ENCODE measurements at regions not wholly inside any gene's neighbourhood (a gene's known extent, or its start where the extent isn't known, plus 50 kb on each side); places are given as distances from the start of the nearest gene placed in this dataset.

DNA sequence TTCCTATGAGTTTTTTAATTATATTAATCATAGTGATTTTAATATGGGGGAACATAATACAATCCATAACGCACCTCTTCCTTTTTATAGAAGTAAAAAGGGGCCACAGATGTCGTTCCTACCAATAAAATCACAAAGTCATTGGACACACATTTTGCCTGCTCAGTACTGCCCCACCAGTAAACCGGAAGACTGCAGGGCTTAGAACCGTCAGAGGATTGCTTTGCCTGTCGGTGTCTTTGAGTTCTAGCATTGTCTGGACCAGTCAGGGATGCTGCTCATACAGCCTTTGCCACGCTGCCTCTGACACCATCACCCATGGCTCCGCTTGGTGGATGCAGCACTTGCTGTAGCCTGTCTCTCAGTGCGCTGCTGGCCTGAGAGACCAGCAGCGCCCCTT, 853.6 kb downstream of the C6orf118 start:
- FAIRE-seq (no peak), DNase-seq (ENCODE audit: insufficient read length, low spot score) (no peak)
- TF ChIP-seq, protein P1, sequence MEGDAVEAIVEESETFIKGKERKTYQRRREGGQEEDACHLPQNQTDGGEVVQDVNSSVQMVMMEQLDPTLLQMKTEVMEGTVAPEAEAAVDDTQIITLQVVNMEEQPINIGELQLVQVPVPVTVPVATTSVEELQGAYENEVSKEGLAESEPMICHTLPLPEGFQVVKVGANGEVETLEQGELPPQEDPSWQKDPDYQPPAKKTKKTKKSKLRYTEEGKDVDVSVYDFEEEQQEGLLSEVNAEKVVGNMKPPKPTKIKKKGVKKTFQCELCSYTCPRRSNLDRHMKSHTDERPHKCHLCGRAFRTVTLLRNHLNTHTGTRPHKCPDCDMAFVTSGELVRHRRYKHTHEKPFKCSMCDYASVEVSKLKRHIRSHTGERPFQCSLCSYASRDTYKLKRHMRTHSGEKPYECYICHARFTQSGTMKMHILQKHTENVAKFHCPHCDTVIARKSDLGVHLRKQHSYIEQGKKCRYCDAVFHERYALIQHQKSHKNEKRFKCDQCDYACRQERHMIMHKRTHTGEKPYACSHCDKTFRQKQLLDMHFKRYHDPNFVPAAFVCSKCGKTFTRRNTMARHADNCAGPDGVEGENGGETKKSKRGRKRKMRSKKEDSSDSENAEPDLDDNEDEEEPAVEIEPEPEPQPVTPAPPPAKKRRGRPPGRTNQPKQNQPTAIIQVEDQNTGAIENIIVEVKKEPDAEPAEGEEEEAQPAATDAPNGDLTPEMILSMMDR (IDR thresholded peaks at IDR 0.05; ENCODE audit: insufficient read depth, missing control alignments), result no peak

DNA sequence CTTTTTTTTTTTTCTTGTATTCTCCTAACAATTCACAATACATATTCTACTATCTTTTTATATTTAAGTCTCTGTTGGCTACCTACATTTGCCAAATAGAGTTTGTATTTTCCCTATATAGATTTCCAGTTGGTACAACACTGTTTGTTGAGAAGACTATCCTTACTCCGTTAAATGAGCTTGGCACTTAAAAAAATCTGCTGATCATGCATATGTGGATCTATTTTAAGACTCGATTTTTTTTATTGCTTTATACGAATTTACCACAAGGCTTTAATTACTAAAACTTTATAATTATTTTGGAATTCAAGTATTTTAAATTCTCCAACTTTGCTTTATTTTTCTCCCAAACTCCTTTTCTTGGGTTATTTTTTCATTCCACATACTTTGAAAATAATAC, 855.6 kb downstream of the C6orf118 start:
- FAIRE-seq (no peak), DNase-seq (ENCODE audit: insufficient read length, low spot score) (no peak)
- TF ChIP-seq, protein P1 (IDR thresholded peaks at IDR 0.05; ENCODE audit: insufficient read depth, missing control alignments), result no peak

DNA sequence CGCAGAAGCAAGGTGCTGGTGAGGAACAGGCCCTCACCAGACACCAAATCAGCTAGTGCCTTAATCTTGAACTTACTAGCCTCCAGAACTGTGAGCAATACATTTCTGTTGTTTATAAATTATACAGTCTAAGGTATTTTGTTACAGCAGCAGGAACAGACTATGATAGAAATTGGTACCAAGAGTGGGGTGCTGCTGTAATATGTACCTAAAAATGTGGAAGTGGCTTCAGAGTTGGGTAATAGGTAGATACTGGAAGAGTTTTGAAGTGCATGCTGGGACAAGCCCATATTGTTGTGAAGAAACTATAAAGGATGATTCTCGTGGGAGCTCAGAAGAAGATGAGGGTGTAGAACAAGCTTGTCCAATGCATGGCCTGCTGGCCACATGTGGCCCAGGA, 866.8 kb downstream of the C6orf118 start:
- TF ChIP-seq, protein P1 (IDR thresholded peaks at IDR 0.05; ENCODE audit: insufficient read depth, missing control alignments), result no peak
- DNase-seq (ENCODE audit: insufficient read length, low spot score) (no peak), FAIRE-seq (no peak)

DNA sequence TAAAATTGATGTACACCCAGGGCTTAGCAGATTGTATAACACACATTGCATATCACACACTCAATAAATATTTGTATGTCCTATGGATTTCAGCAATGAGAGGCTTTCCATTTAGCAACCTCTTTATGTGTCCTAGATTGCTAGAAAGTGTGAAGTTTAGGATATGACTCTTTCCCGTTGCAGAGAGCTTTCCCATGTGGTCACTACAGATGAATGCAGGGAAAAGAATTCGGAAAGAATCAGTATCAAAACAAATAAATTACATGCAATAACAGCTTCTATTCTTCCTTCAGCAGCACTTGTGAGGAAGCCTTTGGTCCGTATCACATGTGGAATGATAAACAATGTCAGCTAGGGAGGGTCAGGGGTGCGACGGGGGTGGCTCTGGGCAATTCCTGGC, 870.1 kb downstream of the C6orf118 start:
- no peak for FAIRE-seq
- DNase-seq (ENCODE audit: insufficient read length, low spot score), result no peak
- TF ChIP-seq, protein P1 (IDR thresholded peaks at IDR 0.05; ENCODE audit: insufficient read depth, missing control alignments), result no peak

DNA sequence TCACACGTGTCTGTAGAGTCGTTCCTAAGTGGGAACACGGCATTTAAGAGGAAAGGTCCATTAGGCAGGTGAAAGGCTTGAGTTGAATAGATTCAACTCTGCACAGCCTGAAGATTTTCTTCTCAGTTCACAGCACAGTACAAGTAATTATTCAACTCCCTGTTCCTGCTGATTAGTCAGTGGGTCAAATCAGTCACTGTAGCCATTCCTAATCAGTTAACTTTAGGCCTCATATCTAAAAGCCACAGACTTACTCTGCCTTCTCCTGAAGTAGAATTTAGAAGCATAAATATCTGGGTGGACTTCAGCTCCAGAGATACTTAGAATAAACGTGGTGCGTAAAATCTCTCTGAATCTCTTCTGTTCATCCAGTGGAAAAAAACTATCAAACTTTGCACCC, 872.4 kb downstream of the C6orf118 start:
- TF ChIP-seq, protein P1 (IDR thresholded peaks at IDR 0.05; ENCODE audit: insufficient read depth, missing control alignments), result no peak
- DNase-seq (ENCODE audit: insufficient read length, low spot score) (no peak), FAIRE-seq (no peak)

DNA sequence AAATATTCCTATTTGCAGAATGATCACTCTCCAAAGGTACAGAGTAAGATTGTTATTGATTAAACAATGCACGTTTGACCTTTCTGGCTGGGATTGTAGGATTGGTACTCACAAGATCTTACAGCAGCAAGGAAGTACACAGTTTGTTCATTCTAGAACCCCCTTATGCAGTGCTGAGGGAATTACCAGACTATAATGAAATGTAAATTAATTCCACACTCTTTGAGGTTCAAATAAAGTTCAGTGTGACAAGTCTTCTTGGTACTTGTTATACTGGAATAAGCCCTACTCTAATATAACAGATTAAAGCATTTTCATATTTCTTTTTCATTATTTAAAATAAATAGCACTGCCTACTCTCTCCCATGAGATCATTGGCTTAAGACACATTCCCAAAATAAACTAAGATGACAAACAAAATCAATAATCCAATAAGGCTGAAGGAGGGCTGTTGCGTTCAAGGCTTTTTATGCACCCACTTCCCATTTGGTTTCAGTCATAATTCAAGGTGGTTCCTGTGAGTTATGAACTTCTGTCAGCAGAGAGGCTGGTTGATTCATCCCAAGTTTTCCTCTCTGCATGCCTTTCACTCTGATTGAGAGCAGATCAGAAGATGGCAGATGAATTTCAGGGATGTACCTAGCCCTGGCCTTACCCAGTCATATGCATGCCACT, 881.5 kb downstream of the C6orf118 start:
- FAIRE-seq (no peak), DNase-seq (ENCODE audit: insufficient read length, low spot score) (no peak)
- TF ChIP-seq, protein P1 (IDR thresholded peaks at IDR 0.05; ENCODE audit: insufficient read depth, missing control alignments), result no peak

DNA sequence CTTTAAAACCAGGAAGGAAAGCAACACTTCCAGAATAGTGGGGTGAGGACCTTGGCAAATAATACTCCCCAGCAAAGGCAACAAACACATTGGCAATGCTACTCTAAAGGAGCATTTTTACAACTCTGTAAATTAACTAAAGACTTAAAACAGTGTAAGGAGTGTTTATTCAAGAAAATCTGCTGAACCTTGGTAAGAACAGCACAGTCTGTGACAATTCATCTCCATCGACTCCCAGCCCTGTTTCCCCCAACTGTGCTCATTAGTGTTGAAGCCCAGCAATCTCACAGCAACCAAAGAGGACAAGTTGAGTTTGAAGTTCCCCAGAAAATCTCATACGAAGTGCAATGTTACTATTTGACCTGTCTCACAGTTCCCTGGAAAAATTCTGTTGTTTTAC, 884.9 kb downstream of the C6orf118 start:
- FAIRE-seq, result no peak
- no peak for DNase-seq (ENCODE audit: insufficient read length, low spot score)
- TF ChIP-seq, protein P1 (IDR thresholded peaks at IDR 0.05; ENCODE audit: insufficient read depth, missing control alignments), result no peak
